GM23338 (cell line): ENCODE measurements at regions not wholly inside any gene's neighbourhood (a gene's known extent, or its start where the extent isn't known, plus 50 kb on each side); places are given as distances from the start of the nearest gene placed in this dataset.

ENCODE experiments used
- ATAC-seq: fragments of 200-7000 bp; cut with Tn5 transposase; 3 replicates; pipeline ENCODE4 v1.9.1; 2020
- DNase-seq: peaks from one replicate; pipeline ENCODE4 v3.0.0-alpha.2; 2015; ENCODE audit warnings: low spot score
- H2AFZ ChIP-seq: fragments of 200-600 bp; sonication (generic); 2 replicates; pipeline ENCODE4 v1.8.0; 2016; ENCODE audit warnings: antibody characterized with exemption, mild to moderate bottlenecking, moderate library complexity
- H3F3A ChIP-seq: fragments of 200-600 bp; sonication (generic); replicated peaks from 2 replicates; pipeline ENCODE4 v1.8.0; 2017; ENCODE audit warnings: antibody characterized with exemption, mixed run types, low read depth
- H3K27ac ChIP-seq: fragments of 200-600 bp; sonication (generic); 2 replicates; pipeline ENCODE4 v1.6.1; 2016; ENCODE audit warnings: low read depth
- H3K27me3 ChIP-seq: fragments of 200-600 bp; sonication (generic); 2 replicates; pipeline ENCODE4 v1.8.0; 2016; ENCODE audit warnings: mild to moderate bottlenecking, mixed run types, moderate library complexity; ENCODE audit not compliant: insufficient read depth
- H3K36me3 ChIP-seq: fragments of 200-600 bp; sonication (generic); 2 replicates; pipeline ENCODE4 v1.8.0; 2016; ENCODE audit warnings: mild to moderate bottlenecking; ENCODE audit not compliant: insufficient read depth
- H3K4me1 ChIP-seq: fragments of 200-600 bp; sonication (generic); 2 replicates; pipeline ENCODE4 v1.8.0; 2016; ENCODE audit warnings: mild to moderate bottlenecking, moderate library complexity; ENCODE audit not compliant: insufficient read depth
- H3K4me2 ChIP-seq: fragments of 200-600 bp; sonication (generic); 2 replicates; pipeline ENCODE4 v1.7.1; 2017; ENCODE audit warnings: mixed run types
- H3K4me3 ChIP-seq: fragments of 200-600 bp; sonication (generic); 2 replicates; pipeline ENCODE4 v1.6.1; 2016; ENCODE audit warnings: mixed run types
- H3K79me2 ChIP-seq: fragments of 200-600 bp; sonication (generic); replicated peaks from 2 replicates; pipeline ENCODE4 v1.8.0; 2017; ENCODE audit warnings: mild to moderate bottlenecking; ENCODE audit not compliant: insufficient read depth
- H3K9me2 ChIP-seq: fragments of 200-600 bp; sonication (generic); 2 replicates; pipeline ENCODE4 v1.8.0; 2017; ENCODE audit not compliant: insufficient read depth
- H4K20me1 ChIP-seq: fragments of 200-600 bp; sonication (generic); replicated peaks from 2 replicates; pipeline ENCODE4 v1.8.0; 2017; ENCODE audit warnings: mild to moderate bottlenecking; ENCODE audit not compliant: insufficient read depth
- H3K27ac Mint-ChIP-seq: 2 replicates; pipeline ENCODE4 v1.8.0; 2020; ENCODE audit warnings: inconsistent platforms, mild to moderate bottlenecking, moderate library complexity, mixed read lengths
- H3K27me3 Mint-ChIP-seq: 3 replicates; pipeline ENCODE4 v1.8.0; 2022; ENCODE audit warnings: low read depth, mild to moderate bottlenecking, moderate library complexity, mixed read lengths, inconsistent platforms; ENCODE audit not compliant: insufficient read depth, poor library complexity
- H3K36me3 Mint-ChIP-seq: 3 replicates; pipeline ENCODE4 v1.8.0; 2021; ENCODE audit warnings: low read depth, mild to moderate bottlenecking, inconsistent platforms, moderate library complexity, mixed read lengths
- H3K4me1 Mint-ChIP-seq: 3 replicates; pipeline ENCODE4 v1.8.0; 2020; ENCODE audit warnings: mild to moderate bottlenecking, inconsistent platforms, mixed read lengths
- H3K4me3 Mint-ChIP-seq: 3 replicates; pipeline ENCODE4 v1.8.0; 2021; ENCODE audit warnings: moderate library complexity, mild to moderate bottlenecking, inconsistent platforms, mixed read lengths
- H3K9me3 Mint-ChIP-seq: 3 replicates; pipeline ENCODE4 v1.8.0; 2020; ENCODE audit warnings: moderate library complexity, mild to moderate bottlenecking, inconsistent platforms, mixed read lengths
- NANOG ChIP-seq: IDR thresholded peaks from 2 replicates; pipeline ENCODE4 v1.6.1; 2016; ENCODE audit warnings: antibody characterized with exemption, borderline replicate concordance
- REST ChIP-seq: IDR thresholded peaks from one replicate; pipeline ENCODE4 v1.6.1; 2018; ENCODE audit warnings: antibody characterized with exemption; ENCODE audit not compliant: unreplicated experiment
- STAT1 ChIP-seq: IDR thresholded peaks from one replicate; pipeline ENCODE4 v1.6.1; 2016; ENCODE audit warnings: antibody characterized with exemption; ENCODE audit not compliant: unreplicated experiment
- ZNF114 ChIP-seq: fragments of 250-450 bp; sonication (Bioruptor Pico); IDR thresholded peaks from 2 replicates; pipeline ENCODE4 v1.5.0; 2020; ENCODE audit warnings: mild to moderate bottlenecking, moderate library complexity
- ZNF462 ChIP-seq: fragments of 250-450 bp; sonication (Bioruptor Pico); IDR thresholded peaks from 2 replicates; pipeline ENCODE4 v1.5.0; 2020; ENCODE audit warnings: mild to moderate bottlenecking, moderate library complexity

GRCh38 chr10:43703286-43703685 is 54.6 kb upstream of the ZNF32 start:
- Histone ChIP-seq H2AFZ (no peak overlapping the region; the same call in 1 of the 2 replicates), H3K9me2 (no peaks in the 10 kb centered on the region), H3K4me3 (no peak overlapping the region), H4K20me1 (no peaks in the 10 kb centered on the region), H3K36me3 (no peaks in the 10 kb centered on the region), H3F3A (no peaks in the 10 kb centered on the region), H3K27me3 (no peaks in the 10 kb centered on the region), H3K4me1 (no peaks in the 10 kb centered on the region), H3K79me2 (no peaks in the 10 kb centered on the region), H3K27ac (no peak overlapping the region), H3K4me2 (no peak overlapping the region)
- Mint-ChIP-seq H3K4me1 (no peaks in the 10 kb centered on the region), H3K27me3 (no peaks in the 10 kb centered on the region), H3K9me3 (no peaks in the 10 kb centered on the region), H3K4me3 (no peak overlapping the region), H3K27ac (no peak overlapping the region), H3K36me3 (no peaks in the 10 kb centered on the region)
- ATAC-seq (no peak), DNase-seq (no peak)
- no peak for TF ChIP-seq ZNF462 (CRISPR knock-in tag)
- no peak for TF ChIP-seq REST

GRCh38 chr10:43702936-43703281 is 54.2 kb upstream of the ZNF32 start:
- Histone ChIP-seq H3K79me2 (no peaks in the 10 kb centered on the region), H3K4me1 (no peaks in the 10 kb centered on the region), H3K9me2 (no peaks in the 10 kb centered on the region), H3K27me3 (no peaks in the 10 kb centered on the region), H3K36me3 (no peaks in the 10 kb centered on the region), H3K27ac (no peak overlapping the region), H4K20me1 (no peaks in the 10 kb centered on the region), H3K4me3 (no peak overlapping the region), H3F3A (no peaks in the 10 kb centered on the region), H3K4me2 (no peak overlapping the region), H2AFZ (no peak overlapping the region)
- H3K36me3 Mint-ChIP-seq: no peaks in the 10 kb centered on the region
- no peak for ATAC-seq
- no peak overlapping the region for H3K27ac Mint-ChIP-seq
- no peaks in the 10 kb centered on the region for H3K4me1 Mint-ChIP-seq
- H3K27me3 Mint-ChIP-seq: no peaks in the 10 kb centered on the region
- DNase-seq: no peak
- no peaks in the 10 kb centered on the region for H3K9me3 Mint-ChIP-seq
- no peak overlapping the region for H3K4me3 Mint-ChIP-seq
- no peak for TF ChIP-seq REST
- TF ChIP-seq NANOG: no peak
- no peak for TF ChIP-seq STAT1
- no peak for TF ChIP-seq ZNF114 (CRISPR knock-in tag)
